ENCODE measurements at regions not wholly inside any gene's neighbourhood (a gene's known extent, or its start where the extent isn't known, plus 50 kb on each side); places are given as distances from the start of the nearest gene placed in this dataset.

DNA sequence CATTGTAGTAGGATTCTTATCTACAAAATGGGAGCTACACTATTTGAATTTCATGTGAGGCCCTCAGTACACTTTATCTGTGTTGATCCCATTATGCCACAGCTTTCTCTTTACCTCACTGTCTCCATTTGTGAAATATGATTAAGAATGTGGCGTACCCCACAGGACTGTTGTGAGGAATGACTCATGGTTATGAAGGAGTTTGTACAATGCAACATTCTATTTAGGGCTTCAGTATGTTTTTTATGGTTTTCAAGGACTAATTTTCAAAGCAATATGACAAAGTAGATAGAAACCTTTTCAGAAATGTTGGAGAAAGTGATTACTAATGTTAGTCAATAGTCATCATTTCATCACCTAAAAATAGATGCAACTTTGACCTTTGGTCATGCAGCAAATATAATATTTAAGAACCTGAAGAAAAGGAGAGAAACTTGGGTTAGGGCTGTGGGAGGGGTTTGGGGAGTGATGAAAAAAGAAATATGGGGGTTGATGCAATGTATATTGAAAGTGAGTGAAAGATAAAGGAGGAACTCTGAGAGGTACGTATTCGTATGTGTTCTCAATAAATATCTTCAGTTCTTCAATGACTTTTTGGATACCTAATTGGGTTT is 53.7 kb upstream of the PIP5K1B start:
- TF ChIP-seq CTCF (conservative IDR thresholded peaks at IDR 0.05; ENCODE audit: low read depth, low read length): no peak
- TF ChIP-seq EZH2 (IDR thresholded peaks at IDR 0.05; ENCODE audit: borderline replicate concordance, low read depth, low read length, poor library complexity, severe bottlenecking): no peak

Measured in A673 (cell line).